ENCODE measurements at regions not wholly inside any gene's neighbourhood (a gene's known extent, or its start where the extent isn't known, plus 50 kb on each side); places are given as distances from the start of the nearest gene placed in this dataset.

DNA sequence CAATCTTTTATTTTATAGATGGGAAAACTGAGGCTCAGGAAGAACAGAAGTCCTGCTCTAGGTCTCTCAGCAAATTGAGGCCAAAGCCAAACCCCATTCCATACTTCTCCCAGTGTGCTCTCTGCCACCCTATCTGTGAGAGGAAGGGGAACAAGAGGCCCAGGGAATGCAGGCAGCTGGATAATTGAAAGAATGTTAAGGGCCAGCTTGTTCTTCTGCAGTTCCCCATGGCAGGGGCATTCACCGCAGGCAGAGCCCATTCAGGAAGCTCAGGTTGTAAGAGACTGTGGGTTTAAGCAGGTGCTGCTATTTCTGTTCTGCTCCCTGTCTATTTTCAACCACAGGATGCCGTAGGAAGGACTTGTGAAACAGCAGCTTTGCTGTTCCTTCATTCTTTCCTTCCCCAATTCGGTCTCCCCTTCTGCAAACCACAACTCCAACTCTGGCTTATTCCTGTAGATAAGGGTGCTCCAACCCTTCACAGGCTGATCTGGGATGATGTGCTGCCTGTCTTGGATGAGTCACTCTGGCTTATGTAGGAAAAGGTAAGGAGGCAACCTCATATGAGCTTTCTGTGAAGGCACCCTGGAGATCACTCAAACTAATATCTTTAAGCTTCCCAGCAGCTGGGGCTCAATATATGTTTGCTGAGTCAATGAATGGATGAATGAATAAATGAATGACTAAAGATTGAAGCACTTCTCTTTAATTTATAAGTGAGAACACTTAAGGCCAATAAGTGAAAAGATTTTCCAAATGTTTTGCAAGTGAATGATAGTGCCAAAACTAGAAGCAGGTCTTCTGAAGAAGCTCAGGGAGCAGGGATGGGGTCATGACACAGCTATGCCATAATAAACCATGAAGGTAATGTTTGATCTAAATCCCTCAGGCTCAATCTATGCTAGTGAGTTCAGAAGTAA is 377.6 kb downstream of the BRINP1 start (continued):
- TF ChIP-seq, protein P1, sequence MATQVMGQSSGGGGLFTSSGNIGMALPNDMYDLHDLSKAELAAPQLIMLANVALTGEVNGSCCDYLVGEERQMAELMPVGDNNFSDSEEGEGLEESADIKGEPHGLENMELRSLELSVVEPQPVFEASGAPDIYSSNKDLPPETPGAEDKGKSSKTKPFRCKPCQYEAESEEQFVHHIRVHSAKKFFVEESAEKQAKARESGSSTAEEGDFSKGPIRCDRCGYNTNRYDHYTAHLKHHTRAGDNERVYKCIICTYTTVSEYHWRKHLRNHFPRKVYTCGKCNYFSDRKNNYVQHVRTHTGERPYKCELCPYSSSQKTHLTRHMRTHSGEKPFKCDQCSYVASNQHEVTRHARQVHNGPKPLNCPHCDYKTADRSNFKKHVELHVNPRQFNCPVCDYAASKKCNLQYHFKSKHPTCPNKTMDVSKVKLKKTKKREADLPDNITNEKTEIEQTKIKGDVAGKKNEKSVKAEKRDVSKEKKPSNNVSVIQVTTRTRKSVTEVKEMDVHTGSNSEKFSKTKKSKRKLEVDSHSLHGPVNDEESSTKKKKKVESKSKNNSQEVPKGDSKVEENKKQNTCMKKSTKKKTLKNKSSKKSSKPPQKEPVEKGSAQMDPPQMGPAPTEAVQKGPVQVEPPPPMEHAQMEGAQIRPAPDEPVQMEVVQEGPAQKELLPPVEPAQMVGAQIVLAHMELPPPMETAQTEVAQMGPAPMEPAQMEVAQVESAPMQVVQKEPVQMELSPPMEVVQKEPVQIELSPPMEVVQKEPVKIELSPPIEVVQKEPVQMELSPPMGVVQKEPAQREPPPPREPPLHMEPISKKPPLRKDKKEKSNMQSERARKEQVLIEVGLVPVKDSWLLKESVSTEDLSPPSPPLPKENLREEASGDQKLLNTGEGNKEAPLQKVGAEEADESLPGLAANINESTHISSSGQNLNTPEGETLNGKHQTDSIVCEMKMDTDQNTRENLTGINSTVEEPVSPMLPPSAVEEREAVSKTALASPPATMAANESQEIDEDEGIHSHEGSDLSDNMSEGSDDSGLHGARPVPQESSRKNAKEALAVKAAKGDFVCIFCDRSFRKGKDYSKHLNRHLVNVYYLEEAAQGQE (IDR thresholded peaks at IDR 0.05; ENCODE audit: unreplicated experiment), result no peak
- no peak for TF ChIP-seq ZNF114 (CRISPR knock-in tag; IDR thresholded peaks at IDR 0.05)
- no peak for TF ChIP-seq STAT1 (IDR thresholded peaks at IDR 0.05; ENCODE audit: unreplicated experiment)
- no peak for TF ChIP-seq JUNB (IDR thresholded peaks at IDR 0.05; ENCODE audit: unreplicated experiment)

DNA sequence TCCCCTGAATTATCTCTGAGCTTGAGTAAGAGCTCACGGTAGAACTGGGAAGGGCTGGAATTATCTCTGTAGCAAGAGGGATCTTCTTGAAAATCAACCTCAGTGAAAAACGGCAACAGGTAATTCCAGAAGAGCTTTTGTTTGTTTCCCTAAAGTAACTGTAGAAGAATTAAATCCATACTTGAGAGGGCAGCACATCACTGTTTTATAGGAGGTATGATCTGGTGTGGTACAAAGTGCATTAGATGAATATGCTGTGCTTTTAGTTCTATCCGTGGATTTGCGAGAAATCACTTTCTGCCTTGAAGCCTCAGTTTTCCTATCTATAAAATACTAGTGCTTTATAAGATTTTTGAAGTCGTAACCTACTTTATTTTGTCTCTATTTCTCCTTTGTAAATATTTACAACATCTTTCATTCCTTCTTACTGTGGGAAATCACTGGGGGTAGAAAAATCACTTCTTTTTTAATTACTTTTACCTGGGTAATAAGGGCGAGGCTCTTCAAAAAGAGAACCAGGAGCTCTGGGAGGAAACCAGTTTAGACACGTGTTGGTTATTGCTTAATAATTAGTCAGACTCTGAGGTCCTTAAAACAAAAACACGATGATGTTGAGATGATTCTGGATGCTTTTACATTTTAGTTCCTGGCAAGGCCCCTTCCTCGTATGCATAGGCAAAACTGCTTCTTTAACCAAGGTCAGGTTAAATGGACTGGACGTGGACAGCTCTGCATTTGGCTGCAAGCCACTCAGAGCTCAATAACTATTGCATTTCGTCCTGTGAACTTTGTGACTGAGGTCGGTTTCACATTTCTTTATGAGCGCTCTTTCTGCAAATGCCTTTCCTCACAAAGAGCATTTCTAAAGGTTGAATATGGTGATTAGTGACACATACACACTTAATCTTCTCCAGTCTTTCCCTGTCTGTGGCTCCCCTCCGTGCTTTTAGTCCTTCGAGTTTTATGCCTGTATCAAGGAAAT is 376.1 kb downstream of the BRINP1 start:
- Mint-ChIP-seq H3K27ac (no peak overlapping the region), H3K36me3 (ENCODE audit: low read depth) (no peaks in the 10 kb centered on the region), H3K27me3 (ENCODE audit: insufficient read depth, low read depth, poor library complexity) (peaks cover 5% of the 10 kb centered on the region), H3K4me3 (no peak overlapping the region), H3K4me1 (peaks cover 33% of the 10 kb centered on the region), H3K9me3 (no peaks in the 10 kb centered on the region)
- ATAC-seq, result no peak
- Histone ChIP-seq H3K4me3 (no peak overlapping the region), H3K27me3 (ENCODE audit: insufficient read depth) (no peaks in the 10 kb centered on the region), H3K79me2 (replicated peaks; ENCODE audit: insufficient read depth) (no peaks in the 10 kb centered on the region), H2AFZ (no peak overlapping the region), H3K27ac (ENCODE audit: low read depth) (no peak overlapping the region), H3F3A (replicated peaks; ENCODE audit: low read depth) (no peaks in the 10 kb centered on the region), H3K9me2 (ENCODE audit: insufficient read depth) (no peaks in the 10 kb centered on the region), H3K4me2 (no peak overlapping the region; the same call in 1 of the 2 replicates), H4K20me1 (replicated peaks; ENCODE audit: insufficient read depth) (no peaks in the 10 kb centered on the region), H3K36me3 (ENCODE audit: insufficient read depth) (no peaks in the 10 kb centered on the region), H3K4me1 (ENCODE audit: insufficient read depth) (peaks cover 14% of the 10 kb centered on the region; the same call in 1 of the 2 replicates)
- DNase-seq (ENCODE audit: low spot score), result peak; percentile 12
- TF ChIP-seq EZH2phosphoT487 (IDR thresholded peaks at IDR 0.05; ENCODE audit: unreplicated experiment) (no peak), POLR2AphosphoS5 (IDR thresholded peaks at IDR 0.05; ENCODE audit: low read depth) (no peak), CREB1 (CRISPR knock-in tag; IDR thresholded peaks at IDR 0.05; ENCODE audit: low read depth) (no peak), STAT1 (IDR thresholded peaks at IDR 0.05; ENCODE audit: unreplicated experiment) (no peak), NANOG (IDR thresholded peaks at IDR 0.05; ENCODE audit: borderline replicate concordance) (no peak), ZNF331 (CRISPR knock-in tag; IDR thresholded peaks at IDR 0.05; ENCODE audit: low read depth) (no peak), EZH2 (IDR thresholded peaks at IDR 0.05; ENCODE audit: low read depth, unreplicated experiment) (no peak)
- TF ChIP-seq, protein P2, sequence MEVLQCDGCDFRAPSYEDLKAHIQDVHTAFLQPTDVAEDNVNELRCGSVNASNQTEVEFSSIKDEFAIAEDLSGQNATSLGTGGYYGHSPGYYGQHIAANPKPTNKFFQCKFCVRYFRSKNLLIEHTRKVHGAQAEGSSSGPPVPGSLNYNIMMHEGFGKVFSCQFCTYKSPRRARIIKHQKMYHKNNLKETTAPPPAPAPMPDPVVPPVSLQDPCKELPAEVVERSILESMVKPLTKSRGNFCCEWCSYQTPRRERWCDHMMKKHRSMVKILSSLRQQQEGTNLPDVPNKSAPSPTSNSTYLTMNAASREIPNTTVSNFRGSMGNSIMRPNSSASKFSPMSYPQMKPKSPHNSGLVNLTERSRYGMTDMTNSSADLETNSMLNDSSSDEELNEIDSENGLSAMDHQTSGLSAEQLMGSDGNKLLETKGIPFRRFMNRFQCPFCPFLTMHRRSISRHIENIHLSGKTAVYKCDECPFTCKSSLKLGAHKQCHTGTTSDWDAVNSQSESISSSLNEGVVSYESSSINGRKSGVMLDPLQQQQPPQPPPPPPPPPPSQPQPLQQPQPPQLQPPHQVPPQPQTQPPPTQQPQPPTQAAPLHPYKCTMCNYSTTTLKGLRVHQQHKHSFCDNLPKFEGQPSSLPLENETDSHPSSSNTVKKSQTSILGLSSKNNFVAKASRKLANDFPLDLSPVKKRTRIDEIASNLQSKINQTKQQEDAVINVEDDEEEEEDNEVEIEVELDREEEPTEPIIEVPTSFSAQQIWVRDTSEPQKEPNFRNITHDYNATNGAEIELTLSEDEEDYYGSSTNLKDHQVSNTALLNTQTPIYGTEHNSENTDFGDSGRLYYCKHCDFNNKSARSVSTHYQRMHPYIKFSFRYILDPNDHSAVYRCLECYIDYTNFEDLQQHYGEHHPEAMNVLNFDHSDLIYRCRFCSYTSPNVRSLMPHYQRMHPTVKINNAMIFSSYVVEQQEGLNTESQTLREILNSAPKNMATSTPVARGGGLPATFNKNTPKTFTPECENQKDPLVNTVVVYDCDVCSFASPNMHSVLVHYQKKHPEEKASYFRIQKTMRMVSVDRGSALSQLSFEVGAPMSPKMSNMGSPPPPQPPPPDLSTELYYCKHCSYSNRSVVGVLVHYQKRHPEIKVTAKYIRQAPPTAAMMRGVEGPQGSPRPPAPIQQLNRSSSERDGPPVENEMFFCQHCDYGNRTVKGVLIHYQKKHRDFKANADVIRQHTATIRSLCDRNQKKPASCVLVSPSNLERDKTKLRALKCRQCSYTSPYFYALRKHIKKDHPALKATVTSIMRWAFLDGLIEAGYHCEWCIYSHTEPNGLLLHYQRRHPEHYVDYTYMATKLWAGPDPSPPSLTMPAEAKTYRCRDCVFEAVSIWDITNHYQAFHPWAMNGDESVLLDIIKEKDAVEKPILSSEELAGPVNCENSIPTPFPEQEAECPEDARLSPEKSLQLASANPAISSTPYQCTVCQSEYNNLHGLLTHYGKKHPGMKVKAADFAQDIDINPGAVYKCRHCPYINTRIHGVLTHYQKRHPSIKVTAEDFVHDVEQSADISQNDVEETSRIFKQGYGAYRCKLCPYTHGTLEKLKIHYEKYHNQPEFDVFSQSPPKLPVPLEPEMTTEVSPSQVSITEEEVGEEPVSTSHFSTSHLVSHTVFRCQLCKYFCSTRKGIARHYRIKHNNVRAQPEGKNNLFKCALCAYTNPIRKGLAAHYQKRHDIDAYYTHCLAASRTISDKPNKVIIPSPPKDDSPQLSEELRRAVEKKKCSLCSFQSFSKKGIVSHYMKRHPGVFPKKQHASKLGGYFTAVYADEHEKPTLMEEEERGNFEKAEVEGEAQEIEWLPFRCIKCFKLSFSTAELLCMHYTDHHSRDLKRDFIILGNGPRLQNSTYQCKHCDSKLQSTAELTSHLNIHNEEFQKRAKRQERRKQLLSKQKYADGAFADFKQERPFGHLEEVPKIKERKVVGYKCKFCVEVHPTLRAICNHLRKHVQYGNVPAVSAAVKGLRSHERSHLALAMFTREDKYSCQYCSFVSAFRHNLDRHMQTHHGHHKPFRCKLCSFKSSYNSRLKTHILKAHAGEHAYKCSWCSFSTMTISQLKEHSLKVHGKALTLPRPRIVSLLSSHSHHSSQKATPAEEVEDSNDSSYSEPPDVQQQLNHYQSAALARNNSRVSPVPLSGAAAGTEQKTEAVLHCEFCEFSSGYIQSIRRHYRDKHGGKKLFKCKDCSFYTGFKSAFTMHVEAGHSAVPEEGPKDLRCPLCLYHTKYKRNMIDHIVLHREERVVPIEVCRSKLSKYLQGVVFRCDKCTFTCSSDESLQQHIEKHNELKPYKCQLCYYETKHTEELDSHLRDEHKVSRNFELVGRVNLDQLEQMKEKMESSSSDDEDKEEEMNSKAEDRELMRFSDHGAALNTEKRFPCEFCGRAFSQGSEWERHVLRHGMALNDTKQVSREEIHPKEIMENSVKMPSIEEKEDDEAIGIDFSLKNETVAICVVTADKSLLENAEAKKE (CRISPR knock-in tag; IDR thresholded peaks at IDR 0.05), result no peak
- TF ChIP-seq, protein P3, sequence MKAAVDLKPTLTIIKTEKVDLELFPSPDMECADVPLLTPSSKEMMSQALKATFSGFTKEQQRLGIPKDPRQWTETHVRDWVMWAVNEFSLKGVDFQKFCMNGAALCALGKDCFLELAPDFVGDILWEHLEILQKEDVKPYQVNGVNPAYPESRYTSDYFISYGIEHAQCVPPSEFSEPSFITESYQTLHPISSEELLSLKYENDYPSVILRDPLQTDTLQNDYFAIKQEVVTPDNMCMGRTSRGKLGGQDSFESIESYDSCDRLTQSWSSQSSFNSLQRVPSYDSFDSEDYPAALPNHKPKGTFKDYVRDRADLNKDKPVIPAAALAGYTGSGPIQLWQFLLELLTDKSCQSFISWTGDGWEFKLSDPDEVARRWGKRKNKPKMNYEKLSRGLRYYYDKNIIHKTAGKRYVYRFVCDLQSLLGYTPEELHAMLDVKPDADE (IDR thresholded peaks at IDR 0.05), result no peak

All from GM23338 (cell line).